ENCODE measurements at regions not wholly inside any gene's neighbourhood (a gene's known extent, or its start where the extent isn't known, plus 50 kb on each side); places are given as distances from the start of the nearest gene placed in this dataset.

- no peaks in the 10 kb centered on the region for H3K27me3 ChIP-seq (ENCODE audit: insufficient read depth, low read length)
- H3K4me2 ChIP-seq (ENCODE audit: low read length) = no peak overlapping the region
- H3K79me2 ChIP-seq (ENCODE audit: insufficient read depth, low read length) = no peaks in the 10 kb centered on the region
- no peak overlapping the region for H3K9ac ChIP-seq (ENCODE audit: low read length)
- H3K9me2 ChIP-seq (ENCODE audit: low read depth, low read length) = no peaks in the 10 kb centered on the region
- TF ChIP-seq CTCF (IDR thresholded peaks at IDR 0.05; ENCODE audit: low read length) = no peak
- TF ChIP-seq EZH2 (IDR thresholded peaks at IDR 0.05; ENCODE audit: borderline replicate concordance, low read length) = no peak
- H3K9me3 ChIP-seq (ENCODE audit: low read length) = no peaks in the 10 kb centered on the region
- H3K36me3 ChIP-seq (ENCODE audit: insufficient read depth, low read length) = no peaks in the 10 kb centered on the region
- no peaks in the 10 kb centered on the region for H3K4me1 ChIP-seq (ENCODE audit: insufficient read depth, low read length, severe bottlenecking)
- no peak overlapping the region for H3K4me3 ChIP-seq (ENCODE audit: low read depth, low read length, poor library complexity, severe bottlenecking)
- H3F3A ChIP-seq (ENCODE audit: insufficient read depth, low read length) = no peaks in the 10 kb centered on the region
- H3K27ac ChIP-seq (ENCODE audit: low read depth, low read length, poor library complexity, severe bottlenecking) = no peak overlapping the region
- H4K20me1 ChIP-seq (ENCODE audit: insufficient read depth, low read length) = no peaks in the 10 kb centered on the region
- H2AFZ ChIP-seq (ENCODE audit: low read length) = no peak overlapping the region
These were observed 111.9 kb upstream of the NRBF2 start for GRCh38 chr10:63021225-63021624.

DNA sequence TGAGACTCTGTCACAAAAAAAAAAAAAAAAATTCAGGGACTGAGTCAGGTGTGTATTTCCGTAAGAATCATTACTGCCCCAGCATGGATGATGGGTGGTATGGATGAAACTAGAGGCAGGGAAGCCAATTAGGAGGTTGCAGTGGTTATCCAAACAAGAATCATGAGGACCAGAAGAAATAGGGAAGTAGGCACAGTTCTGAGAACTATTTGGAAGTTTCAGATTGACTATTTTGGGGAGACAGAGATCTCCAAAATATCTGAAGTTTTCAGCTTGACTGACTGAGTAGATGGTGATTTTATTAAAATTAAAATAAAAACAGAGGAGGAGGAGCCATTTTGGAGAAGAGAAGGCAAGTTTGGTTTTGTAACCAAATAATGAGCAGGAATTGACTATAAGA lies 119.4 kb upstream of the NRBF2 start:
- no peaks in the 10 kb centered on the region for H3K79me2 ChIP-seq (ENCODE audit: insufficient read depth, low read length)
- no peaks in the 10 kb centered on the region for H3K9me2 ChIP-seq (ENCODE audit: low read depth, low read length)
- H3K4me1 ChIP-seq (ENCODE audit: insufficient read depth, low read length, severe bottlenecking) = no peaks in the 10 kb centered on the region

DNA sequence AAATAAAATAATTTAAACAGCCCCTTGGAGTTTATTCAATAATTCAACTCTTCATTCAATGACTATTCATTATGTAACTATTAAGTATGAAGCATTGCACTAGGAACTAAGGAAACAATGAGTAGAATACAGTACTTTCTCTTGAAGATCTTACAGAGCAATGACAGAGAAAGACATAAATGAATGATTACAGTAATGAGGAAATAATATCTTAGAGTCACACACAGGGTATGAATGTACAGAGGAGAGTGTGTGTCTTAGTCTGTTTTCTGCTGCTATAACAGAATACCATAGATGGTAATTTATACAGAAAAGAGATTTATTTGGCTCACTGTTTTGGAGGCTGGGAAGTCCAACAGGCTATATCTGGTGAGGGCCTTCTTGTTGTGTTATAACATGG lies 120.5 kb upstream of the NRBF2 start:
- no peaks in the 10 kb centered on the region for H3F3A ChIP-seq (ENCODE audit: insufficient read depth, low read length)
- no peaks in the 10 kb centered on the region for H3K9me2 ChIP-seq (ENCODE audit: low read depth, low read length)
- no peak overlapping the region for H2AFZ ChIP-seq (ENCODE audit: low read length)
- H3K36me3 ChIP-seq (ENCODE audit: insufficient read depth, low read length) = no peaks in the 10 kb centered on the region
- no peak overlapping the region for H3K4me3 ChIP-seq (ENCODE audit: low read depth, low read length, poor library complexity, severe bottlenecking)
- no peaks in the 10 kb centered on the region for H3K4me1 ChIP-seq (ENCODE audit: insufficient read depth, low read length, severe bottlenecking)
- TF ChIP-seq EZH2 (IDR thresholded peaks at IDR 0.05; ENCODE audit: borderline replicate concordance, low read length) (no peak), CTCF (IDR thresholded peaks at IDR 0.05; ENCODE audit: low read length) (no peak)
- H4K20me1 ChIP-seq (ENCODE audit: insufficient read depth, low read length) = no peaks in the 10 kb centered on the region
- no peaks in the 10 kb centered on the region for H3K9me3 ChIP-seq (ENCODE audit: low read length)
- H3K4me2 ChIP-seq (ENCODE audit: low read length) = no peak overlapping the region
- no peaks in the 10 kb centered on the region for H3K27me3 ChIP-seq (ENCODE audit: insufficient read depth, low read length)
- H3K27ac ChIP-seq (ENCODE audit: low read depth, low read length, poor library complexity, severe bottlenecking) = no peak overlapping the region
- no peaks in the 10 kb centered on the region for H3K79me2 ChIP-seq (ENCODE audit: insufficient read depth, low read length)
- no peak overlapping the region for H3K9ac ChIP-seq (ENCODE audit: low read length)

More for the DNA sequence above, 119.4 kb upstream of the NRBF2 start:
- Histone ChIP-seq H3K4me3 (ENCODE audit: low read depth, low read length, poor library complexity, severe bottlenecking) (no peak overlapping the region), H2AFZ (ENCODE audit: low read length) (no peak overlapping the region), H3K27me3 (ENCODE audit: insufficient read depth, low read length) (no peaks in the 10 kb centered on the region), H3K36me3 (ENCODE audit: insufficient read depth, low read length) (no peaks in the 10 kb centered on the region), H3K9me3 (ENCODE audit: low read length) (no peaks in the 10 kb centered on the region), H4K20me1 (ENCODE audit: insufficient read depth, low read length) (no peaks in the 10 kb centered on the region), H3K27ac (ENCODE audit: low read depth, low read length, poor library complexity, severe bottlenecking) (no peak overlapping the region), H3K9ac (ENCODE audit: low read length) (no peak overlapping the region), H3K4me2 (ENCODE audit: low read length) (no peak overlapping the region), H3F3A (ENCODE audit: insufficient read depth, low read length) (no peaks in the 10 kb centered on the region)
- TF ChIP-seq CTCF (IDR thresholded peaks at IDR 0.05; ENCODE audit: low read length) (no peak), EZH2 (IDR thresholded peaks at IDR 0.05; ENCODE audit: borderline replicate concordance, low read length) (no peak)

All from OCI-LY1 (cell line).